ENCODE measurements at regions not wholly inside any gene's neighbourhood (a gene's known extent, or its start where the extent isn't known, plus 50 kb on each side); places are given as distances from the start of the nearest gene placed in this dataset.
"Not testable (repeated sequence)": the region's sequence is repeated elsewhere in the genome, so short reads cannot be mapped to it uniquely, and the experiment has no call there.

DNA sequence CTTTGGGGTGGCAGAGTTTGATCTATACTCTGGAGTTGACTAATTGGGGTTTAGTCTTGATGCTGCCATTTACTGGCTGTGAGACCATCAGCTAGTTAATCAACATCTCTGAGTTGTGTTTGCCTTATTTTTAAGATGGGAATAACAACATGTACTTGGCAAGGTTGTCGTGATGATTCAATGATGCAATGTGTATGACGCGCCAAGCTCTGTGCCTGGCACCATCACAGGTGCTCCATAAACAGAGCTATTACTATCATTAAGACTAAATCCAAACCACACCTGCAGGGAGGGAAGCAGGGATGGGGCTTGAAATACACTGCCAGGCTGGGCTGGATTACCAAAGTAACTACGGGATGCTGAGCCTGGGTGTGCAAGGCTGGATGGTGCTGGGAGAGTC, 60.1 kb upstream of the E2F3 start:
- DNase-seq: no peak

GRCh38 chr6:20346948-20347347, 54.7 kb upstream of the E2F3 start:
- not testable (repeated sequence) for DNase-seq

GRCh38 chr6:20348041-20348440, 53.6 kb upstream of the E2F3 start:
- DNase-seq: no peak

- no peak for DNase-seq
Observed at GRCh38 chr6:20349225-20349624, 52.5 kb upstream of the E2F3 start.

DNA sequence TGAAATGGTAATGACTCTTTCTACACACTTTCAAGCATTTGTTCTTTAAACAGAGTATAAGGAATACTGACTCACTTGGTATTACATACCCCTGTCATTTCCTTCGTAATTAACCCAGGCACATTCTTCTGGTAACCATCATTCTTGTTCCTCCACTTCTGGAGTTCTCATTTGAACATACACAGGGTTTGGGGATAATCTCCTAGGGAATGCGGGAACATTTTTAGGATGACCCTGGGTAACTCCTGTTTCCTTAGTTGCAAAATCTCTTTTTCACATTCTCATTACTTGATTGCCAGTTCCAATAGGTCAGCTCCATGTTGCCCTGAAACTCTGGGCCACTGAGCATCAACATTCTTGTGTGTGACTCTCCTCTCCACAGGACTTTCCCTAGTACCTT, 51.5 kb upstream of the E2F3 start:
- DNase-seq: no peak

DNA sequence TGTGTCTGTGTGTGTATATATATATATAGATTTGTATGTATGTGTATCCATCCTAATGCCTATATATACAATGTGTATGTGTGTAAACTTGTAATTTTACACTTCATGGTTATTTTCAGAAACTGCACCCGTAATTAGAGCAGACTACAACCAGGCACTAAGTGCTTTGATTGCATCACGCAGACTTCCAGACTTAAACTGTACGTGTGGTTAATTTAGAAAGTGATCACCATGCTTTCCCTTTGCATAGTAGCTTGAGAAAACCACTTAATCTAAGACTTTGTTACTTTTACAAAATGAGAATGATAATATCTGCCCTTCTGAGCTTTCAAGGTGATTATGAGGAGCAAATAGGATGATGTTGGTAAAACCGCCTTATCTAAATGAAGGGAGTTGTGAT, 50.1 kb upstream of the E2F3 start:
- no peak for DNase-seq
